RWPE2 (cell line): ENCODE measurements at regions not wholly inside any gene's neighbourhood (a gene's known extent, or its start where the extent isn't known, plus 50 kb on each side); places are given as distances from the start of the nearest gene placed in this dataset.

Experiments
- ATAC-seq: fragments of 200-7000 bp; cut with Tn5 transposase; 3 replicates; pipeline ENCODE4 v1.9.1; 2021; ENCODE audit warnings: low read depth
- DNase-seq: peaks from one replicate; pipeline ENCODE4 v3.0.0-alpha.2; 2020; ENCODE audit warnings: low spot score
- H3K27ac ChIP-seq: fragments of 450-650 bp; 2 replicates; pipeline ENCODE4 v1.5.1; 2017; ENCODE audit warnings: mild to moderate bottlenecking; ENCODE audit not compliant: poor library complexity, severe bottlenecking
- H3K27me3 ChIP-seq: fragments of 250-450 bp; sonication (Bioruptor Pico); 2 replicates; pipeline ENCODE4 v1.5.1; 2021; ENCODE audit warnings: mild to moderate bottlenecking, moderate library complexity; ENCODE audit not compliant: insufficient read depth, poor library complexity, severe bottlenecking
- H3K36me3 ChIP-seq: fragments of 250-450 bp; sonication (Bioruptor Pico); 2 replicates; pipeline ENCODE4 v1.5.1; 2020; ENCODE audit warnings: low read depth, mild to moderate bottlenecking, moderate library complexity
- H3K4me1 ChIP-seq: fragments of 250-450 bp; sonication (Bioruptor Pico); 2 replicates; pipeline ENCODE4 v1.5.1; 2021; ENCODE audit warnings: mild to moderate bottlenecking, moderate library complexity; ENCODE audit not compliant: insufficient read depth, poor library complexity, severe bottlenecking
- H3K4me3 ChIP-seq: fragments of 250-450 bp; sonication (Bioruptor Pico); 2 replicates; pipeline ENCODE4 v1.5.1; 2021; ENCODE audit warnings: mild to moderate bottlenecking, moderate library complexity; ENCODE audit not compliant: severe bottlenecking
- H3K9me3 ChIP-seq: fragments of 250-450 bp; sonication (Bioruptor Pico); 2 replicates; pipeline ENCODE4 v1.5.1; 2021; ENCODE audit warnings: mild to moderate bottlenecking, moderate library complexity; ENCODE audit not compliant: severe bottlenecking
- CTCF ChIP-seq: fragments of 450-650 bp; IDR thresholded peaks from one replicate; pipeline ENCODE4 v1.5.1; 2017; ENCODE audit warnings: mild to moderate bottlenecking, moderate library complexity; ENCODE audit not compliant: poor library complexity, severe bottlenecking

GRCh38 chr2:126975671-126976655 lies 77.3 kb downstream of the TEX51 start:
- TF ChIP-seq CTCF = no peak
- Histone ChIP-seq H3K4me1 (no peaks in the 10 kb centered on the region), H3K9me3 (no peaks in the 10 kb centered on the region), H3K36me3 (no peaks in the 10 kb centered on the region), H3K27ac (no peak overlapping the region), H3K4me3 (no peak overlapping the region), H3K27me3 (no peaks in the 10 kb centered on the region)
- ATAC-seq (no peak), DNase-seq (no peak)

GRCh38 chr2:126976721-126977328 lies 78.1 kb downstream of the TEX51 start:
- no peak for TF ChIP-seq CTCF
- Histone ChIP-seq H3K4me3 (no peak overlapping the region), H3K27ac (no peak overlapping the region), H3K36me3 (no peaks in the 10 kb centered on the region), H3K27me3 (no peaks in the 10 kb centered on the region), H3K9me3 (no peaks in the 10 kb centered on the region), H3K4me1 (no peaks in the 10 kb centered on the region)
- ATAC-seq = no peak
- DNase-seq = no peak

GRCh38 chr2:126978333-126978732 lies 79.6 kb downstream of the TEX51 start:
- Histone ChIP-seq H3K4me3 (no peak overlapping the region), H3K4me1 (no peaks in the 10 kb centered on the region), H3K9me3 (no peaks in the 10 kb centered on the region), H3K27me3 (no peaks in the 10 kb centered on the region), H3K36me3 (no peaks in the 10 kb centered on the region), H3K27ac (no peak overlapping the region)
- ATAC-seq (no peak), DNase-seq (no peak)
- no peak for TF ChIP-seq CTCF

GRCh38 chr2:126979039-126980003 lies 80.6 kb downstream of the TEX51 start:
- no peak for TF ChIP-seq CTCF
- no peaks in the 10 kb centered on the region for H3K27me3 ChIP-seq

More at GRCh38 chr2:126979039-126980003, 80.6 kb downstream of the TEX51 start:
- no peak for ATAC-seq
- H3K27ac ChIP-seq = no peak overlapping the region
- H3K9me3 ChIP-seq = no peaks in the 10 kb centered on the region
- H3K36me3 ChIP-seq = no peaks in the 10 kb centered on the region
- no peak for DNase-seq
- H3K4me3 ChIP-seq = no peak overlapping the region
- H3K4me1 ChIP-seq = no peaks in the 10 kb centered on the region
